ENCODE measurements at regions not wholly inside any gene's neighbourhood (a gene's known extent, or its start where the extent isn't known, plus 50 kb on each side); places are given as distances from the start of the nearest gene placed in this dataset.

GRCh38 chr11:128198216-128198772, 389.1 kb downstream of the ETS1 start:
- ATAC-seq (no peak), FAIRE-seq (peak; percentile 31), DNase-seq (ENCODE audit: low read depth, low spot score) (no peak)
- TF ChIP-seq RELB (IDR thresholded peaks at IDR 0.05; ENCODE audit: low read depth) = no peak
- Histone ChIP-seq H2AFZ (ENCODE audit: control insufficient read depth, low read depth, low read length) (no peak overlapping the region), H3K4me2 (ENCODE audit: control insufficient read depth, insufficient read depth) (no peak overlapping the region), H3K9me3 (replicated peaks; ENCODE audit: control insufficient read depth, insufficient read depth, low read length) (no peaks in the 10 kb centered on the region), H3K27me3 (replicated peaks in 1 of 2; ENCODE audit: control insufficient read depth in 2 of 2, insufficient read depth in 2 of 2, low read length in 1 of 2) (peaks cover 0 to 6% of the 10 kb centered on the region in 2 experiments; a peak in 1 of 4 replicates), H3K27ac (ENCODE audit: control insufficient read depth, insufficient read depth) (no peak overlapping the region), H3K9ac (ENCODE audit: control insufficient read depth, insufficient read depth, low read length) (no peak overlapping the region), H3K4me3 (no peak overlapping the region), H3K36me3 (ENCODE audit: control insufficient read depth in 2 of 2, insufficient read depth in 2 of 2, low read length in 1 of 2) (no peaks in the 10 kb centered on the region), H4K20me1 (ENCODE audit: control insufficient read depth, insufficient read depth) (no peaks in the 10 kb centered on the region), H3K4me1 (ENCODE audit: control insufficient read depth, insufficient read depth, low read length) (no peaks in the 10 kb centered on the region), H3K79me2 (ENCODE audit: control insufficient read depth, insufficient read depth, low read length) (no peaks in the 10 kb centered on the region)
- intact Hi-C loops (cut with micrococcal nuclease; ENCODE audit: unreplicated experiment) = no loop called here
- 37% methylated on average over 2 of the region's 2 CpGs for WGBS (ENCODE audit: insufficient coverage, insufficient replicate concordance, low lambda C conversion rate, missing lambda C conversion rate)
- no TSS peak for BruUV-seq (replicated peaks)
- ChIA-PET SMC1A (ENCODE audit: uncharacterized antibody, unreplicated experiment) (interaction anchor here (1.0 to 1.1 kb wide), 2 partner anchors 31 to 91 kb away, joined by 3 read pairs; no protein-coding TSS in a partner anchor), POLR2A (no interaction called here), CTCF (interaction anchor here (0.8 to 1.1 kb wide), 3 partner anchors 22 to 632 kb away, joined by 3 to 6 read pairs (median 4); no protein-coding TSS in a partner anchor), RAD21 (ENCODE audit: unreplicated experiment) (interaction anchor here (1.8 kb wide), 1 partner anchor 434 kb away, joined by 3 read pairs; no protein-coding TSS in a partner anchor)
- in situ Hi-C loops (cut with MboI) = no loop called here

- BruUV-seq (replicated peaks) = no TSS peak
- no peaks in the 10 kb centered on the region for H3K4me1 ChIP-seq (ENCODE audit: control insufficient read depth, insufficient read depth, low read length)
- ATAC-seq = no peak
- intact Hi-C loops (cut with micrococcal nuclease; ENCODE audit: unreplicated experiment) (no loop called here), in situ Hi-C loops (cut with MboI) (no loop called here)
- no peak for FAIRE-seq
- RAD21 ChIA-PET (ENCODE audit: unreplicated experiment) = no interaction called here
- CTCF ChIA-PET = interaction anchor here (0.6 kb wide), 1 partner anchor 434 kb away, joined by 3 read pairs; no protein-coding TSS in a partner anchor
- H3K79me2 ChIP-seq (ENCODE audit: control insufficient read depth, insufficient read depth, low read length) = no peaks in the 10 kb centered on the region
- H3K4me2 ChIP-seq (ENCODE audit: control insufficient read depth, insufficient read depth) = no peak overlapping the region
- H3K9me3 ChIP-seq (replicated peaks; ENCODE audit: control insufficient read depth, insufficient read depth, low read length) = no peaks in the 10 kb centered on the region
- POLR2A ChIA-PET = no interaction called here
- no peak overlapping the region for H2AFZ ChIP-seq (ENCODE audit: control insufficient read depth, low read depth, low read length)
- H3K27me3 ChIP-seq (replicated peaks in 1 of 2; ENCODE audit: control insufficient read depth in 2 of 2, insufficient read depth in 2 of 2, low read length in 1 of 2) = peaks cover 0 to 7% of the 10 kb centered on the region in 2 experiments; a peak in 1 of 4 replicates
- no peak for DNase-seq (ENCODE audit: low read depth, low spot score)
- no peak overlapping the region for H3K4me3 ChIP-seq
- no peak overlapping the region for H3K27ac ChIP-seq (ENCODE audit: control insufficient read depth, insufficient read depth)
- no peaks in the 10 kb centered on the region for H4K20me1 ChIP-seq (ENCODE audit: control insufficient read depth, insufficient read depth)
- no peaks in the 10 kb centered on the region for H3K36me3 ChIP-seq (ENCODE audit: control insufficient read depth in 2 of 2, insufficient read depth in 2 of 2, low read length in 1 of 2)
- no peak overlapping the region for H3K9ac ChIP-seq (ENCODE audit: control insufficient read depth, insufficient read depth, low read length)
- SMC1A ChIA-PET (ENCODE audit: uncharacterized antibody, unreplicated experiment) = no interaction called here
- TF ChIP-seq IRF5 (IDR thresholded peaks at IDR 0.05; ENCODE audit: borderline replicate concordance) = no peak
- TF ChIP-seq NRF1 (conservative IDR thresholded peaks at IDR 0.05; ENCODE audit: low read depth, low read length) = no peak
- TF ChIP-seq IRF4 (IDR thresholded peaks at IDR 0.05; ENCODE audit: low read depth, low read length) = no peak
- TF ChIP-seq EZH2 (IDR thresholded peaks at IDR 0.05; ENCODE audit: borderline replicate concordance, control insufficient read depth, low read depth, low read length) = no peak
- TF ChIP-seq RELB (IDR thresholded peaks at IDR 0.05; ENCODE audit: low read depth) = no peak
- TF ChIP-seq SKIL (IDR thresholded peaks at IDR 0.05; ENCODE audit: low read depth, poor library complexity, severe bottlenecking) = no peak
- no peak for TF ChIP-seq TARDBP (IDR thresholded peaks at IDR 0.05; ENCODE audit: borderline replicate concordance)
- no peak for TF ChIP-seq NBN (IDR thresholded peaks at IDR 0.05)
Measured at GRCh38 chr11:128196235-128196634, 391.1 kb downstream of the ETS1 start.

Measured in GM12878 (cell line).